GM21367 (cell line): ENCODE measurements at regions not wholly inside any gene's neighbourhood (a gene's known extent, or its start where the extent isn't known, plus 50 kb on each side); places are given as distances from the start of the nearest gene placed in this dataset.

Source experiments
- ATAC-seq: cut with Tn5 transposase; IDR thresholded peaks from one replicate; pipeline ENCODE4 v1.9.1; 2021; ENCODE audit not compliant: unreplicated experiment

DNA sequence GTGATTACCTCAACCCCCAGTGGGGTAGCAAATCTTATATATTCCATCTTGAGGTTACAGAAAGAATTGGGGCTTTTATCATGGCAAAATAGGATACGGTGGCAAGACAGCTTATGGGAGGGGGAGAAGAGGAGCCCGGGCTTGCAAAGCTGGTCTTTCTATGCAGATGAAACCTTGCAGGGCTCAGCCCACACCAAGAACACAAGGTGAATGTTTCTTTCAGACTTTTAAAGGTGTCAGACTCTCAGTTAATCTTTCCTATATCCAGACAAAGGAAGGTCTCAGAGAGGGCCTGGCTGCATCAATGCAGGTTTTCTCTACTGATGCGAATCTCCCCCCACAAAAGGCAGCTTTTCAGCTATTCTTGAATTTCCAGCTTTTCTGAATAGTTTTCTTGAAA is 59.9 kb upstream of the WDR17 start:
- no peak for ATAC-seq

DNA sequence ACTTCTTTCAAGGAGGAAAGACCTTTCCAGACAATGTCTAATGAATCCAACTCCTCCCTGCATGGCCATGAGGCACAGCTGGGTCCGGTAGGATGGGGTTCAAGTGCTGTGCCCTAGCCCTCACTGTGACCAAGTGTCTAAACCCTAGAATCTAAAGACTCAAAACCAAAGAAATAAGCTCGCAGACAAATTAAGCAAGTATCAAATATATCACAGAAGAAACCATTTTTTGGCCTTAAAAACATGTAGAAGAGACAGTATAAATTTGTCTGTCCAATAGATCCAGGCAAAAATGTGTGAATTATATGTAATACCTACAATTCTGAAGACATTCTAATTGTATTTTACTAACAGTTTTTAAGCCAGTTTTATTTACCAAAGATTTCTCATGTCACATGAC is 56.4 kb upstream of the WDR17 start:
- no peak for ATAC-seq

DNA sequence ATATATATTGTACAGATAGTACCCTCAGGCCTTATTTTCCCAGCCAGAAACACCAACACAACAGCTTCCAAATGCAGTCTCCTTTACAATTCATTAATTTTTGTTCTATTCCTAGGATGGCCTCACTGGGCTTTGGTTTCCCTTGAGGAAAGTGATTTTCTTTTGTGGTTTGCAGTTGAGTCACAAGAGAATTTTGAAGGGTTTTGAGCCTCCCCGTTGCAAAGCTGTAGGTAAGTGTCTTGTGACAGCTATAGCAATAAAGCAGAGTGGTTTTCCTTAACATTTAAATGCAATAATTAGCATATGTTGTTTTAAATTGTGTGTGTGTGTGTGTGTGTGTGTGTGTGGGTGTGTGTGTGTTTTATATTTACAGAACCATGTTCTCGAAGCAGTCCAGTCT is 54.1 kb upstream of the WDR17 start:
- ATAC-seq = peak; percentile 10

DNA sequence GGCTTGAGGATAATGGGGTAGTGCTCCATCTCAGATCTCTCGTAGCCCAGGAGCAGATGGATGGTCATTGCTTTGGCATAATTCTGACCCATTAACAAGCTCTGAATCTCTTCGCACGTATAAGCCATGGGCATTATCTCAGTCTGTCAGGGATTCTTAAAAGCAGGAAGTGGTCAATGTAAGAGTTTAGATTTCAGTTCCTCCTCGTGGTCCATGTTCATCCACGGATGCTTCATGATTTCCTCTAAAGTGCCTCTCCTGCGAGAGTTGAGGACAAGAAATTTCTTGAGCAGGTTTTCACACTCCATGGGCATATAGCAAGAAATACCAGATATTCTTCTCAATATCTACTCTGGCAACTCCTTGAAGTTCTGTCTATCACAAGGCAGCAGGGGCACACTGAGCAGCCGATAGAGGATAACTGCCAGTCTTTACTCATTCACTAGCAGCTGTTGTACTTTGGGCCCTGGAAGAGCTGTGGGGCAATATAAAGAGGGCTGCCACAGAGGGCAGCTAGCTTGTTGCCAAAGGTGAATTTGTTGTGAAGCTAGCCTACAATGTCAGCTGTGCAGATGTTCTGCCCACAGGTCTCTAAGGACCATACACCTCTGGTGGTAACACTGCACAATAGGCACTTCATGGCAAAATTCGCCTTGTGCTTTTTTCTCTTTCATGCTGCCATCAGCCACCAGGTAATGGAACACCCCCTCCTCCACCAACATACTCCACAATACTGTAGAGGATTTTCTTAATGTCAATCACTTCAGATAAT is 52.0 kb upstream of the WDR17 start:
- ATAC-seq = peak; percentile 94

DNA sequence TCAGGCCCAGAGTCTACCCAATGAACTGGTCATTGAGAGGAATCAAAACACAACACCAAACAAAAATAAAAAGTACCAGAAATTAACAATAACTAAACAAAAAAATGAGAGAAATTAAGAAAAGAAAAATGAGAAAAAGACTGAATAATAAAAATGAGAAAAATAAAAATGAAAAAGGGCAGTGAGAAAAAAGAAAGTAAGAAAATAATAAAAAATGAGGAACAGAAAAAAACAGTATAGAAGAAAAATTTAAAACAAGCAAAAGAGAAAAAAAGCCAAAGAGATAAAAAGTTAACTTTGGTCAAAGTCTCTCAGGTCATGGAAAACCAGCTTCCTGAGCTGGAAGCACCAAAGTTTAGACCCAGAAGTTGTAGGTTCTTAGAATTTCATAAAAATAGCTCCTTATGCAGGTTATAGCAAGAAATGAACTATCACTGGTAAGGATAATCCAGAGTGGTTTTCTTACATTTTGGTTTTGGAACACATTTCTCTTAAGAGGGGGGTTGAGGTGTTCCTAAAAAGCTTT is 51.0 kb upstream of the WDR17 start:
- no peak for ATAC-seq
